Activated naive CD4-positive, alpha-beta T cell treated with anti-CD3 and anti-CD28 coated beads, Interleukin-2, amount 50 U/mL, for 24 hours (primary cell): ENCODE measurements at regions not wholly inside any gene's neighbourhood (a gene's known extent, or its start where the extent isn't known, plus 50 kb on each side); places are given as distances from the start of the nearest gene placed in this dataset.

Experiments used
- H3K27ac Mint-ChIP-seq: one replicate; pipeline ENCODE4 v1.8.0; 2021; ENCODE audit warnings: mild to moderate bottlenecking, mixed read lengths
- H3K27me3 Mint-ChIP-seq: one replicate; pipeline ENCODE4 v1.8.0; 2021; ENCODE audit warnings: mixed read lengths
- H3K36me3 Mint-ChIP-seq: one replicate; pipeline ENCODE4 v1.8.0; 2021; ENCODE audit warnings: mixed read lengths
- H3K4me1 Mint-ChIP-seq: one replicate; pipeline ENCODE4 v1.8.0; 2021; ENCODE audit warnings: mixed read lengths
- H3K4me3 Mint-ChIP-seq: one replicate; pipeline ENCODE4 v1.8.0; 2021; ENCODE audit warnings: mild to moderate bottlenecking, mixed read lengths
- H3K9me3 Mint-ChIP-seq: one replicate; pipeline ENCODE4 v1.8.0; 2021; ENCODE audit warnings: mixed read lengths

GRCh38 chr1:8170059-8170835, 144.1 kb upstream of the ERRFI1 start:
- peak overlapping the region; percentile 21 for H3K4me3 Mint-ChIP-seq

GRCh38 chr1:8169364-8170058, 143.4 kb upstream of the ERRFI1 start:
- H3K4me1 Mint-ChIP-seq = peaks cover 45% of the 10 kb centered on the region
- H3K36me3 Mint-ChIP-seq = no peaks in the 10 kb centered on the region
- peak overlapping the region; percentile 51 for H3K4me3 Mint-ChIP-seq
- H3K27me3 Mint-ChIP-seq = no peaks in the 10 kb centered on the region
- H3K9me3 Mint-ChIP-seq = no peaks in the 10 kb centered on the region
- peak overlapping the region; percentile 95 for H3K27ac Mint-ChIP-seq

More at GRCh38 chr1:8170059-8170835, 144.1 kb upstream of the ERRFI1 start:
- no peaks in the 10 kb centered on the region for H3K27me3 Mint-ChIP-seq
- H3K9me3 Mint-ChIP-seq = no peaks in the 10 kb centered on the region
- H3K4me1 Mint-ChIP-seq = peaks cover 45% of the 10 kb centered on the region
- no peaks in the 10 kb centered on the region for H3K36me3 Mint-ChIP-seq
- no peak overlapping the region for H3K27ac Mint-ChIP-seq

DNA sequence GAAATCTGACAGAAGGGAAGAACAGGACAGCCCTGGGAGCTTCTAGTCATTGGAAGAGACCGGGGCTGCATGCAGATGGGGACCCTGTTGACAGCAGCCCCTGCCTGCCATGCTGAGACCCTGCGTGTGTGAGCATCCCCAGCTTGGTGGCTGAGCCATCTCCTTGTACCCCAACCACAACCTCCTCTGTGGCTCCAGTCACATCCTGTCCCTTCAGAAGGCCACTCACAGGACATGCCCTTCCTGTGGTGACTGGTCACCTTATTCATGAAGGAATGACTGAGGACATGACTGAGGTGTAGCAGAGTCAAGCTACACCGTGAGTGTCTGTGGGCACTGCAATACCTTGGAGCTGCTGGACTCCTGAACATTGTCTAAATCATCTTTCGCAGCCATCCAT, 141.8 kb upstream of the ERRFI1 start:
- H3K4me1 Mint-ChIP-seq = peaks cover 45% of the 10 kb centered on the region
- H3K27me3 Mint-ChIP-seq = no peaks in the 10 kb centered on the region
- no peaks in the 10 kb centered on the region for H3K36me3 Mint-ChIP-seq
- H3K9me3 Mint-ChIP-seq = no peaks in the 10 kb centered on the region
- no peak overlapping the region for H3K4me3 Mint-ChIP-seq
- H3K27ac Mint-ChIP-seq = peak overlapping the region; percentile 55

GRCh38 chr1:8166406-8166805, 140.3 kb upstream of the ERRFI1 start:
- no peaks in the 10 kb centered on the region for H3K9me3 Mint-ChIP-seq
- H3K27ac Mint-ChIP-seq = no peak overlapping the region
- H3K27me3 Mint-ChIP-seq = no peaks in the 10 kb centered on the region
- H3K36me3 Mint-ChIP-seq = no peaks in the 10 kb centered on the region
- H3K4me3 Mint-ChIP-seq = no peak overlapping the region
- peaks cover 45% of the 10 kb centered on the region for H3K4me1 Mint-ChIP-seq

- H3K27ac Mint-ChIP-seq = no peak overlapping the region
- H3K27me3 Mint-ChIP-seq = no peaks in the 10 kb centered on the region
- no peaks in the 10 kb centered on the region for H3K9me3 Mint-ChIP-seq
- H3K4me3 Mint-ChIP-seq = no peak overlapping the region
- no peaks in the 10 kb centered on the region for H3K36me3 Mint-ChIP-seq
- peaks cover 47% of the 10 kb centered on the region for H3K4me1 Mint-ChIP-seq
These were observed 139.7 kb upstream of the ERRFI1 start for GRCh38 chr1:8165595-8166360.

GRCh38 chr1:8164670-8165069, 138.6 kb upstream of the ERRFI1 start:
- Mint-ChIP-seq H3K4me1 (peaks cover 40% of the 10 kb centered on the region), H3K27me3 (no peaks in the 10 kb centered on the region), H3K36me3 (no peaks in the 10 kb centered on the region), H3K27ac (no peak overlapping the region), H3K9me3 (no peaks in the 10 kb centered on the region), H3K4me3 (no peak overlapping the region)

- Mint-ChIP-seq H3K27ac (no peak overlapping the region), H3K4me3 (no peak overlapping the region), H3K9me3 (no peaks in the 10 kb centered on the region), H3K27me3 (no peaks in the 10 kb centered on the region), H3K36me3 (no peaks in the 10 kb centered on the region), H3K4me1 (peaks cover 30% of the 10 kb centered on the region)
These were observed 136.9 kb upstream of the ERRFI1 start for GRCh38 chr1:8163039-8163438.

GRCh38 chr1:8162168-8162567, 136.1 kb upstream of the ERRFI1 start:
- Mint-ChIP-seq H3K27ac (peak overlapping the region; percentile 73), H3K27me3 (no peaks in the 10 kb centered on the region), H3K4me1 (peaks cover 32% of the 10 kb centered on the region), H3K36me3 (no peaks in the 10 kb centered on the region), H3K9me3 (no peaks in the 10 kb centered on the region), H3K4me3 (no peak overlapping the region)

DNA sequence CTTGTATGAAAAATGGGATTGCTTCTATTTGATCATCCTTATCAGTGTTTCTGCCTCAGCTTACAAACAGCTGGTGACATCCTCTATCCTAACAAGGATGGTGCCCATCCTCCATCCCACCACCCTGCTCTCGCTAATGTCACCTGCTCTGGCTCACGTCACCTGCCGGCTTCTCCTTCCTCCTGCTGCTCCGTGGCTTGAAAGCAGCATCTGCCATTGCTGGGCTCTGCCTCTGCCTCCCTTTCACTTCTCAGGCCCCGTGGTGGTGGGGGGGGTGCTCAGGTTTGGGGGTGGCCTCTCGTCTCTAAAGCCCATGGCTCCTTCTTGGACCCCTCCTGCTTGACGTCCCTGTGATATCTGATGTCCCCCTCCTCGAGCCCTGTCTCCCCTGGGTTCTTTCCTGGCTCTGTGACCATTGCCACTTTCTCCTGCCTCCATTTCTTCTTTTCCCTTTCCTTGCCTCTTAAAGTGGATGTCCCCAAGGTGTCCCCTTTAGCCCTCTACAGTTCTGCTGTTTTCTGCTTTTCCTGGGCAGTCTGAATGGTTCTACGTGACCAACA, 135.5 kb upstream of the ERRFI1 start:
- Mint-ChIP-seq H3K9me3 (no peaks in the 10 kb centered on the region), H3K4me3 (no peak overlapping the region), H3K27ac (peak overlapping the region; percentile 73), H3K36me3 (no peaks in the 10 kb centered on the region), H3K4me1 (peaks cover 30% of the 10 kb centered on the region), H3K27me3 (no peaks in the 10 kb centered on the region)

GRCh38 chr1:8159470-8160024, 133.4 kb upstream of the ERRFI1 start:
- Mint-ChIP-seq H3K27ac (no peak overlapping the region), H3K4me1 (peaks cover 17% of the 10 kb centered on the region), H3K9me3 (no peaks in the 10 kb centered on the region), H3K4me3 (no peak overlapping the region), H3K27me3 (peaks cover 1% of the 10 kb centered on the region), H3K36me3 (no peaks in the 10 kb centered on the region)

GRCh38 chr1:8158995-8159394, 132.9 kb upstream of the ERRFI1 start:
- Mint-ChIP-seq H3K4me3 (no peak overlapping the region), H3K27ac (no peak overlapping the region), H3K4me1 (peaks cover 17% of the 10 kb centered on the region), H3K9me3 (no peaks in the 10 kb centered on the region), H3K36me3 (no peaks in the 10 kb centered on the region), H3K27me3 (peaks cover 1% of the 10 kb centered on the region)

DNA sequence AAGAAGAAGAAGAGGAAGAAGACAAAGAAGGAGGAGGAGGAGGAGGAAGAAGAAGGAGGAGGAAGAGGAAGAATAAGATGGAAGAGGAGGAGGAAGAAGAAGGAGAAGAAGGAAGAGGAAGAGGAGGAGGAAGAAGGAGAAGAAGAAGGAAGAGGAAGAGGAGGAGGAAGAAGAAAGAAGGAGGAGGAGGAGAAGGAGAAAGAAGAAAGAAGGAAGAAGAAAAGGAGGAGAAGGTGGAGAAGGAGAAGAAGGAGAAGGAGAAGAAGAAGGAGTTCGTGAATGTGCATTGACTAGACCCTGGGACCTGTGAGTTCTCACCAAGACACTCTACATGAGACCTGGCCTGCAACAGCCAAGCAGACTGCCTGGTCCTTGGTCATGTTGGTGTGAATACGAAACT, 131.7 kb upstream of the ERRFI1 start:
- Mint-ChIP-seq H3K27ac (no peak overlapping the region), H3K4me3 (no peak overlapping the region), H3K27me3 (peaks cover 1% of the 10 kb centered on the region), H3K9me3 (no peaks in the 10 kb centered on the region), H3K36me3 (no peaks in the 10 kb centered on the region), H3K4me1 (peaks cover 28% of the 10 kb centered on the region)

GRCh38 chr1:8155528-8156186, 129.5 kb upstream of the ERRFI1 start:
- Mint-ChIP-seq H3K4me3 (no peak overlapping the region), H3K4me1 (peaks cover 39% of the 10 kb centered on the region), H3K36me3 (no peaks in the 10 kb centered on the region), H3K27ac (peak overlapping the region; percentile 4), H3K27me3 (peaks cover 1% of the 10 kb centered on the region), H3K9me3 (no peaks in the 10 kb centered on the region)

DNA sequence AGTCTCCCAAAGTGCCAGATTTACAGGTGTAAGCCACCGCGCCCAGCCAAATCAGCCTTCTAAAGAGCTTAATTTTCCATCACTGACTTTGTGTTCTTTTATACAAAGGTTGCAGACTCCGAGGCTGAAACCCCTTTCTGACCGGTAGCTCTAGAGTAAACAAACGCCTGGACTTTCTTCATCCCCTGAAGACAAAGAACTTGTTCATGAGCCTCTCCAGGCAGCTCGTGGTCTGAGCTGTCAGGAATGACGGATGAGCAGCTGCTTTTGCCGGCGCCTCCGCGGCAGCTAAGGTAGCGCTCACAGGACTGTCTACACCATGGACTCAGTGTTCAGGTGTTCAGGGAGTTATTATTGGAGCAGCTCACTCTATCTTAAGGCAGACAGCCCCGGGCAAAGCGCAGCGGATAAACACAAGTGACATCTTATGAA, 128.5 kb upstream of the ERRFI1 start:
- no peaks in the 10 kb centered on the region for H3K9me3 Mint-ChIP-seq
- H3K4me3 Mint-ChIP-seq = no peak overlapping the region
- H3K27ac Mint-ChIP-seq = no peak overlapping the region
- H3K4me1 Mint-ChIP-seq = peaks cover 48% of the 10 kb centered on the region
- H3K27me3 Mint-ChIP-seq = peaks cover 1% of the 10 kb centered on the region
- H3K36me3 Mint-ChIP-seq = no peaks in the 10 kb centered on the region

GRCh38 chr1:8153961-8154360, 127.9 kb upstream of the ERRFI1 start:
- no peaks in the 10 kb centered on the region for H3K9me3 Mint-ChIP-seq
- H3K27ac Mint-ChIP-seq = no peak overlapping the region
- H3K4me3 Mint-ChIP-seq = no peak overlapping the region
- H3K36me3 Mint-ChIP-seq = no peaks in the 10 kb centered on the region
- H3K27me3 Mint-ChIP-seq = peaks cover 1% of the 10 kb centered on the region
- H3K4me1 Mint-ChIP-seq = peaks cover 55% of the 10 kb centered on the region
